ENCODE measurements at regions not wholly inside any gene's neighbourhood (a gene's known extent, or its start where the extent isn't known, plus 50 kb on each side); places are given as distances from the start of the nearest gene placed in this dataset.

DNA sequence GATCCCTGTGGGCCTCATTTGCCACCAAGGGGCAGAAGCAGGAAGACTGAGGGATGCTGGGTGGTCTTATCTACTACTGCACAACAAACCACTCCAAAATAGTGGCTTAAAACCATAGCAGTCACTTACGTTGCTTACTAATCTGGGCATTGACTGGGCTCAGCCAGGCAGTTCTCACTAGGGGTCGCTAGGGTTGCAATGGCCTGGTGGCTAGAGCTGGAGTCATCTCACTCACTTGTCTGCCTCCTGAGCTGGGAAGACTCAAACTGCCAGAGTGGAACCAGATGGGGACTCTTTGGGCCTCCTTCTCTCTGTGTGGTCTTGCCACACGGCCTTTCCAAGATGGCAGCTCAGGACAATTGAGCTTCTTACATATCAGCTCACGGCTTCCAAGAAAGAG, 216.3 kb upstream of the BCOR start:
- no peak for DNase-seq (ENCODE audit: low spot score)

DNA sequence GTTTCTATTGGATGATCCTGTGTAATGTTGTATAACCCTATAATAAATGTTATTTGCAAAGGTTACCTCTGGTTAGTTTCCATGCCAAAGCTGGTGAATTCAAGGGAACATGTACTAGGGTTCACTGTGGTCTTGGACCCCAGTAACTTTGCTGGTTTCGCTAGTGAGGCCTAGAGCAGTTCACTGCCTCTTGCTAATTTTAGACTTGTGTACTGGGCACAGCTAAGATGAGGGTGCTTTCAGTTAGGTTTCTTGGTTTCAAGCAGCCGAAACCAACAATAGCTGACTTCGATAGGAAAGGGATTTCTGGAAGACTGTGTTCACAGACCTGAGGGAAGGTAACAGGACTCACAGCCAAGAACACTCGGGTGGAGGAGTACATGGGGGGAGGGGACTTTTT, 215.5 kb upstream of the BCOR start:
- DNase-seq (ENCODE audit: low spot score): no peak

GRCh38 chrX:40310447-40310846, 212.7 kb upstream of the BCOR start:
- no peak for DNase-seq (ENCODE audit: low spot score)

DNA sequence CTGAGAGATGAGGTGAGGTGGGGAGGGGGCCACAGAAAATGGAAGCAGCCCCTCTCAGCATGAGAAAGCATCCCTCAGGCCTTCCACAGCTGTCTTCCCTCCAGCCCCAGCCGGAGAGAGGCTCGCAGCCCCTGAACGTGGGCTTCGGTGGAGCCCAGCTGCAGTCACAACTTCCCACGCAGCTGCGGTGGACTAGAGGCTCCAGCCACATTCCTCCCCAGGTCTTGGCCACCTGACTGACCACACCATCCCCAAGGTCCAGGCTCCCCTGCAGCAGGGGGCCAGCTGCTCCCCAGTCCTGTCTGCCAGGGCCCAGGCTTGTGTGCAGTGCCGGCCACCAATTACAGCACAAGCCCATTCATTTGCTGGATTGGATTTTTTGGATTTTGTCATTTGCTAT, 212.3 kb upstream of the BCOR start:
- DNase-seq (ENCODE audit: low spot score): no peak

DNA sequence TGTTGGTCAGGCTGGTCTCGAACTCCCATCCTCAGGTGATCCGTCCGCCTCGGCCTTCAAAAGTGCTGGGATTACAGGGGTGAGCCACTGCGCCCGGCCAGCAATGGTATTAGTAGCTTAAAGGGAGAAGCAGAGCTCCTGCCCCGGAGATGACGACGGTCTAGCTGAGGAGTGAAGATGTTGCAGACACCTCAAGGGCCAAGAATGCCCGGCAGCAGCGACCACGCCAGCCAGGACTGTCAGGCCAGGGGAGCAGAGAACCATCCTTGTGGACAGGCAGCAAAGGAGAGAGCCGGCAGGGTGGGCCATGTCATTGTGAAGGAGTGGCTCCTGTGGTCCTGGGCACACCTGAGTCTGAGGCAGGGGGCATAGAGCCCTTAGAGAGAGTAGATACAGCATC, 210.1 kb upstream of the BCOR start:
- DNase-seq (ENCODE audit: low spot score): peak; percentile 43

- DNase-seq (ENCODE audit: low spot score): peak; percentile 51
Observed at GRCh38 chrX:40304115-40304514, 206.4 kb upstream of the BCOR start.

DNA sequence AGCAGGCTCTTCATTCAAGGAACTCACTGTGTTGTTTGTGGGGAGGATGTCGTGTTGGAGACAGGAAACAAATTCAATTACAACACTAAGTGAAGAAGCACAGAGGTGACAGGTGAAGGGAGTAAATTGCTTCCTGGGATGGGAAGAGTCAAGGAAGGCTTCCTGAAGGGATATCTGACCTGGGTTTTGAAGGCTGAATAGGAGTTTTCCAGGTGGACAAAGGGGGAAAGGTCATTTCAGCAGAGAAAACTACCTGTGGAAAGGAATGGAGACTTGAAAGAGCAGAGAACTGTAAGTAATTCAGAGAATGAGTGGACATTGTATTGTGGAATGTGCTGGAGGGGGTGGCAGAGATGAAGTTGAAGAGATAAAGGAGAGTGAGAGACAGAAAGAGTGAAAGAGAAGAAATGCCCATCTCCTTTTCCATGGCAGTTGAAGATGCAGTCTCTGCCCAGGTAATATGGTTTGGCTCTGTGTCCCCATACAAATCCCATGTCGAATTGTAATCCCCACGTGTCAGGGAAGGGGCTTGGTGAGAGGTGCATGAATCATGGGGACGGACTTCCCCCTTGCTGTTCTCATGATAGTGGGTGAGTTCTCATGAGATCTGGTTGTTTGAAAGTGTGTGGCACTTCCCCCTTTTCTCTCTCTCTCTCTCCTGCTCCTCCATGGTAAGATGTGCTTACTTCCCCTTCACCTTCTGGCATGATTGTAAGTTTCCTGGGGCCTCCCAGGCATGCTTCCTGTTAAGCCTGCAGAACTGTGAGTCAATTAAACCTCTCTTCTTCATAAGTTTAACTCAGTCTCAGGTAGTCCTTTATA, 205.7 kb upstream of the BCOR start:
- DNase-seq (ENCODE audit: low spot score): no peak

DNA sequence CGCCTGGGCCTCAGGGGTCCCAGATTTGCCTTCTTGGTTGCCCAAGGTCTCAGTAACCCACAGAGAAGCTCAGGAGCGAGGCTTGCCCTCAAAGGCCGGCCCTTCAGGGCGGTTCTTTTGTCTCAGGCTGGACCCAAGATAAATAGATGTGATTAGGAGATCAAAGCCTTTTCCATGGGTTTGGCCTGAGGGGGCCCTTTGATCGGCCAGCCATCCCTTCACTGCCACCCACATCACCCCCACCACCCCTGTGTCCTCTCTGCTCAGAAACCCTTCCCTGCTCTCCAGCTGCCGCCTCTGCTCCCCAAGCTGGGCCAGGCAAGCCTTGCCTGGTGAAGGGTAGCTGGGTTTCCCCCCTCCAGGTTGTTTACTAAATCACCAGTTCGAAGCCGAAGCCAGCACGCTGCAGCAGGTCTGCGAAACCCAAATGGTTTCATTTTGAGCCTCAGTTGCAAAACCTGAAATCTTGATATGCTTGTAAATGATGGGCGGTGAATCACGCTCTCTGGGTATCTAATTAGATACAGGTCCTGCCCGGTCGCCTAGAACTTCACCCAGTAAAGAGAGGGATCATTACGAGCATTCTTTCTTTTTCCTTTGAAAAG, 202.6 kb upstream of the BCOR start:
- no peak for DNase-seq (ENCODE audit: low spot score)

- DNase-seq (ENCODE audit: low spot score): no peak
Observed at GRCh38 chrX:40299641-40300046, 201.9 kb upstream of the BCOR start.

- DNase-seq (ENCODE audit: low spot score): no peak
Observed at GRCh38 chrX:40298572-40299479, 201.1 kb upstream of the BCOR start.

DNA sequence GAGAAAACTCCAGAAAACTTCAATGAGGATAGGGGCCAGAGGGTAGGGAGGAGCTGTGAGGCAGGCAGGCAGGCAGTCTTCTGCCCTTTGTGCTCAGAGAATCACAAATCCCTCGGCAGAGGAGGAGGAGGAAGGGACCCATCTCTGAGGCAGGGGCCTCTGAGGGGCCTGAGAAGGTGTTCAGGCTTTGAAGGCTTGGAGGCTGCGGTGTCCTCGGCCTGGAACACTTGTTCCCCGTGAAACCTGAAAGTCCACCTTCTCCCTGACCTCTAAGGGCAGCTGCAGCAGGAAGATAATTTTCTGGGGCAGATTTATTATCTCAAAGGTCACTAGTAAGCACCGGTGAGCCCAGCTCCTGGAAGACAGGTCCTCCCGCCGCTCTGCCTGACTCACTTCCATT, 200.3 kb upstream of the BCOR start:
- no peak for DNase-seq (ENCODE audit: low spot score)

DNA sequence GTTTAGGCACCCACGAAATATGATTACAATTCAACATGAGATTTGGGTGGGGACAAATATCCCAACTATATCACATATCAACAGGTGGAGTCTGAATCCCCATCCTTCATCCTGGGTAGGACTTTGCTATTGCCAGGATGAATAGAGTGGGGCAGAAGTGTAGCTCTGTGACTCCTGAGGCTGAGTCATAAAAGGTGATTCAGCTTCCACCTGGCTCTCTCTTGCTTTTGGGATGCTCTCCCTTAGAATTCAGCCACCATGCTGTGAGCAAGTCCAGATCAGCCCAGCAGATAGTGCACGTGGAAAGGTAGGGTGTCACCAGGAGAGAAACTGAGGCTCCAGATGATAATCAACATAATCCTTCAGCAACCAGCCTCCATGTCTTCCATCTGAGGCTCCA, 193.8 kb upstream of the BCOR start:
- DNase-seq (ENCODE audit: low spot score): no peak

- DNase-seq (ENCODE audit: low spot score): no peak
Observed at GRCh38 chrX:40290517-40290916, 192.8 kb upstream of the BCOR start.

DNA sequence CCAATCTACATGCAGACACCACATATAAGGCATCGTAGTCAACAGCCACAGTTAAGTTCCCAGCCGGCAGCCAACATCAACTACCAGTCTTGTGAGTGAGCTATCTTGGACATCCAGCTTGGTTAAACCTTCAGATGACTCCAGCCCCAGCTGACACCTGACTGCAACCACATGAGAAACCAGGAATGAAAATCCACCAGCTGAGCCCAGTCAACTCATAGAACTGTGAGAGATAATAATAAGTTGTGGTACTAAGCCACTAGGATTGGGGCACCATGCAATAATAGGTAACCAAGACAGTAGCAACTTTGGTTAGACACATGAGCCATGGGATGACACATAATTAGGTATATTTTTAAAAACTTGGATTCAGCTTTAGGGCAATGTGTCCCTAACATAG, 188.1 kb upstream of the BCOR start:
- DNase-seq (ENCODE audit: low spot score): no peak

GRCh38 chrX:40284852-40285251, 187.1 kb upstream of the BCOR start:
- DNase-seq (ENCODE audit: low spot score): no peak

DNA sequence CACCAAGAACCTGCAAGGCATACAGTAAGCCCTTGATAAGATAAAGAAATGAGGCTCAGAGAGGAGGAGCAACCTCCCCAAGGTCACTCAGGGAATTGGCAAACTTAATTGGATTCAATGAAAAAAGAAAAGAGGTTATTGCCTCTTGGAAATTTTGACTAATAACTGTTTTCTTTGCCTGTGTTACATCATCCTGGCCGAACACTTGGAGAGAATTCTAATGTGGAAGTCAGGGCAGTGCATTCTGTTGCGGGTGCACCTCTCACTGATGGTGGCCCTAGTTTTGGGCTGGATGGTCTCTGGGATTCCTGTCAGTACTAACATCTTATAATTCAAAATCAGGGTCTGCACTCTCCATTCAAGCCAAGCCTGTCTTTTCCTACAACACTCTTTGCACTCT, 186.2 kb upstream of the BCOR start:
- DNase-seq (ENCODE audit: low spot score): no peak

DNA sequence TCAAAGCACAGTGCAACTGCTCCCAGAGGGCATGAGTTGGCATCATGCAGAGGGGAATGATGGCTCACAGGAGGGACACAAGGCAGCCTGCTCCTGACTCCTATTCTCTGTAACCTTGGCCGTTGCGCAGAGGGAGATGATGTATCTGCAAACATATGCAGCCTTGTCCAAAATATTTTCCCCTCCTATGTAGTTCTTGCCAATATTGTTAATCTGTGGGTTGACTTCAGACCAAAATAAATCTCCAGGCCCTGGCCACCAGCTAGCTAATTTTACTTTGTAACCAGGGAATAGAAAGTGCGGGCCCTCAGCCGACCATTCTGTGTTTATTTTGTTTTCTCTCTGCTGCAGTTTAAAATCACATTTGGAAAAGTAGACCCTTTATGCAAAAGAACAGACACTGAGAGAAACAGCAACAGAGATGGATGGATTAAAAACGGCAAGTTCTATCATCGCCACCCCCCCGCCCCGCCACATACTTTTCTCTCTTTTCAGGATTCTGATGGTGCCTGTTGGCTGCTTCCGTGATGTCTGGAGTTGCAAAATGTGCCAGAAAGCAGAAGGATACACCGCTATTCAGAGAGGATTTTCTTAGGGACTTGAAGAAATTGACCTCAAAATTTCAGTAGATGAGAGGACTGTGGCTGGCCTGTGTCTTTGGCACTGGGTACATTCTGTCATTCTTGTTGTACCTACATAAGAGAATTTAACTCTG, 185.3 kb upstream of the BCOR start:
- no peak for DNase-seq (ENCODE audit: low spot score)

DNA sequence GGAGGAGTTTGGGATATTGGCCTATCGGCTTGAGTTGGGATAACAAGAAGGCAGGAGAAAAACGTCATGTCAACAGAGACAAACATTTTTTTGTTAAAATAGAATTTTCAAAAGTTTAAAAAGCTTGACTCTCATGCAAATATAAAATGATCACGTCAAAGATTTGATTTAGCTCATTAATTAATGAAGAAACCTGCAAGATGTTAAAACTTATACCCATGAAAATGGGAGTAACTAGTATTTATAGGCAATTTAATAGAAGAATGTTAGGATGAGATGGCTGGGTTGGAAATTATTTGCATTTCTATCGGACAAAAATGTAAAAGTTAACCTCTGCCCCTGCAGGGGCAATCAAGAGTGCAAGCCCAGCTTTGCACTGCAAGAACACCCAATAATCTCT, 184.6 kb upstream of the BCOR start:
- no peak for DNase-seq (ENCODE audit: low spot score)

DNA sequence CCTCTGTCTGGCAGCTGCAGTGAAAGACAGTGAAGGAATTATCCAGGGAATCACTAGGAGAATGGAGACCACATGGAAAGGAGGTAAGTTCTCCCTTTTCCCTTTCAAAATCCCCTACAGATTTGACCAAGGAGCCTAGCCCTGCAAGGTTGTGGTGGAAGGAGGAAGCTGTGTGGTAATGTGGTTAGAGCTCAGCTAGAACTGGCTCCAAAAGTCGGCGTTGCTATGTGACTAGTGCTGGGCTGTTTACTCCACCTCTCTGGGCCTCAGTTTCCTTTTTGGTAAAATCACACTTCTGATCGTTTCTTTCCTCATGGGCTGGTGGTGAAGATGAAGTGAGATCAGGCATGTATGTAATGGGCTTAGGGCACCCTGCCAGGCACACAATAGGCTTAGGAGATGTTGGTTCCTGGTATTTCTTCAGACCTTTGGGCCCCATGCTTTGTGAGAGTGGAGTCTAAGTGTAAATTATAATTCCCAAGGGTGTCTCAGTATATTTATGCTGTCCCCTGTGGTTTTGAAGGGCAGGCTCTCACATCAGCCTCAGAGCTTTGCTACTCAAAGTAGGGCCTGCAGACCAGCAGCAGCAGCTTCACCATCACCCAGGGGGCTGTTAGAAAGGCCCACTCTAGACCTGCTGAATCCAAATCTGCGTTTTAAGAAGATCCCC, 183.7 kb upstream of the BCOR start:
- DNase-seq (ENCODE audit: low spot score): no peak

DNA sequence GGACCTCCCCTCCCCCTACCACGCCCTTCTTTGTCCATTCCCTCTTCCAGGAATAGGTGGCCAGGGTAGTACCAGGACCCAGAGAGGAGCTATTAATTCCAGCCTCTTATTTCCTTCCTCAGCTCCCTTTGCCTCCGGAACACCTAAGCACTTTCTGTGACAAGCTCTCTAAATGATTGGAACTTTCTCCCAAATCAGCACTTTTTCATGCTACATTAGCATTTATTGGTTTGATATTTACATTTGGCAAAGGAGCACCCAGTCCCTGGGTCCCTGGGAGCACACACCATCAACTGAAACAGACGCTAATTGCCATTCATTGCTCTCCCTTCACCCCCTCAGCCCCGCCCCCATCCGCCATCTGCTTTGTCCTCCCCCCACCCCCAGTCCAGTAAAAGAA, 182.0 kb upstream of the BCOR start:
- DNase-seq (ENCODE audit: low spot score): no peak

DNA sequence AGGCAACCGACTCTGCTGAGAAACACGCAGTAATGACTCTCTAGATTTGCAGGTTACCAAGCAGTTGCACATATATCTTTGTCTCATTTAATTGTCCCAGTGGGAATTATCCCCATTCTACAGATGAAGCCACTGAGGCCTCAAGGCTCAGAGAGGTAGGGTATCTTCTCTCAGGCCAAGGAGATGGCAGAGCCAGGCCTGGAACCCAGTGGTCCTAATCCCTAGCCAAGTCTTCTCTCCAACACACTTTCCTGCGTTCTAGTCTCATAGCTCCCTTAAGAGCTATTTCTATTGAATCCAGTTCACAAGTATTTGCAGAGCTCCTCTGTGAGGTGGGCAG, 181.3 kb upstream of the BCOR start:
- no peak for DNase-seq (ENCODE audit: low spot score)
